Breast epithelium (tissue), 3 donors: ENCODE measurements at regions not wholly inside any gene's neighbourhood (a gene's known extent, or its start where the extent isn't known, plus 50 kb on each side); places are given as distances from the start of the nearest gene placed in this dataset.

ENCODE experiments used
- CTCF ChIP-seq, 3 donors: fragments of 450-650 bp; IDR thresholded peaks; one replicate each; pipeline ENCODE4 v1.5.1; 2016 to 2017; ENCODE audit warnings: antibody characterized with exemption in 3 of 3, mild to moderate bottlenecking in 3 of 3, moderate library complexity in 3 of 3
- POLR2AphosphoS5 ChIP-seq, 3 donors: sonication (generic); formaldehyde crosslinking; IDR thresholded peaks; one replicate each; pipeline ENCODE4 v1.6.1; 2017; ENCODE audit warnings: antibody characterized with exemption in 3 of 3

GRCh38 chr1:4057603-4058002 lies 157.5 kb upstream of the C1orf174 start:
- TF ChIP-seq CTCF (IDR thresholded peaks at IDR 0.05) (no peak), POLR2AphosphoS5 (IDR thresholded peaks at IDR 0.05) (no peak)
